SK-N-SH (cell line): ENCODE measurements at regions not wholly inside any gene's neighbourhood (a gene's known extent, or its start where the extent isn't known, plus 50 kb on each side); places are given as distances from the start of the nearest gene placed in this dataset.
A peak's percentile ranks its signal among the peaks of the same experiment; 100 is the strongest.

ENCODE experiments used
- CTCF ChIA-PET: fragments of 300-600, 350-600 bp; formaldehyde crosslinking; extraction: SDS; loops from one replicate; lab custom pipeline; 2021; lab: Yijun Ruan, JAX
- POLR2A ChIA-PET: fragments of 350-600 bp; sonication (Branson Sonifier 250); formaldehyde crosslinking; extraction: SDS; loops from one replicate; lab custom pipeline; 2020; ENCODE audit warnings: antibody characterized with exemption, inconsistent platforms; lab: Yijun Ruan, JAX
- DNase-seq: peaks from one replicate; pipeline ENCODE4 v3.0.0; 2012
- H2AFZ ChIP-seq: fragments of 200-600 bp; sonication (generic); 2 replicates; pipeline ENCODE4 v1.8.1; 2016; ENCODE audit warnings: antibody characterized with exemption, mild to moderate bottlenecking, low read depth
- H3F3A ChIP-seq: fragments of 200-600 bp; sonication (generic); replicated peaks from 2 replicates; pipeline ENCODE3; 2016; ENCODE audit warnings: antibody characterized with exemption, mild to moderate bottlenecking; ENCODE audit not compliant: insufficient read depth
- H3K27ac ChIP-seq, 2 experiments: fragments of 200-500 bp in 1 of 2; fragments of 200-600 bp in 1 of 2; sonication (Bioruptor generic) in 1 of 2; sonication (generic), shearing (Covaris generic) in 1 of 2; 2 replicates each; pipeline versions ENCODE4 v1.5.1 to v1.6.1; 2014 to 2016; ENCODE audit warnings: low read depth in 2 of 2, inconsistent platforms in 1 of 2, low read length in 1 of 2, mild to moderate bottlenecking in 1 of 2, mixed read lengths in 1 of 2
- H3K27me3 ChIP-seq: fragments of 200-600 bp; sonication (generic), shearing (Covaris generic); 2 replicates; pipeline ENCODE4 v1.6.1; 2016; ENCODE audit warnings: mixed run types; ENCODE audit not compliant: insufficient read depth
- H3K36me3 ChIP-seq, 2 experiments: fragments of 200-500 bp in 1 of 2; fragments of 200-600 bp in 1 of 2; sonication (Bioruptor generic) in 1 of 2; sonication (generic) in 1 of 2; replicated peaks in 1 of 2; 2 replicates each; pipeline versions ENCODE3 to v1.5.1; 2014 to 2016; ENCODE audit warnings: low read length in 1 of 2, mild to moderate bottlenecking in 1 of 2; ENCODE audit not compliant: insufficient read depth in 2 of 2, control insufficient read depth in 1 of 2
- H3K4me1 ChIP-seq, 2 experiments: fragments of 200-500 bp in 1 of 2; fragments of 200-600 bp in 1 of 2; sonication (Bioruptor generic) in 1 of 2; sonication (generic), shearing (Covaris generic) in 1 of 2; 2 replicates each; pipeline versions ENCODE4 v1.5.1 to v1.6.1; 2014 to 2016; ENCODE audit warnings: low read depth in 1 of 2, low read length in 1 of 2, mixed run types in 1 of 2; ENCODE audit not compliant: insufficient read depth in 2 of 2, control insufficient read depth in 1 of 2
- H3K4me2 ChIP-seq: fragments of 200-600 bp; sonication (generic), shearing (Covaris generic); 2 replicates; pipeline ENCODE4 v1.6.1; 2017; ENCODE audit warnings: mixed run types
- H3K4me3 ChIP-seq, 2 experiments: fragments of 200-500 bp in 1 of 2; fragments of 200-600 bp in 1 of 2; sonication (Bioruptor generic) in 1 of 2; sonication (generic), shearing (Covaris generic) in 1 of 2; 2 replicates each; pipeline versions ENCODE4 v1.5.1 to v1.8.1; 2014 to 2016; ENCODE audit warnings: low read depth in 2 of 2, inconsistent platforms in 1 of 2, low read length in 1 of 2, mild to moderate bottlenecking in 1 of 2, mixed read lengths in 1 of 2, moderate library complexity in 1 of 2
- H3K79me2 ChIP-seq: fragments of 200-600 bp; sonication (generic); 2 replicates; pipeline ENCODE4 v1.8.1; 2017; ENCODE audit warnings: mild to moderate bottlenecking; ENCODE audit not compliant: insufficient read depth
- H3K9ac ChIP-seq: fragments of 200-600 bp; sonication (generic); 2 replicates; pipeline ENCODE4 v1.6.1; 2017; ENCODE audit warnings: mixed run types
- H3K9me2 ChIP-seq: fragments of 200-600 bp; sonication (generic); 2 replicates; pipeline ENCODE4 v1.6.1; 2017; ENCODE audit warnings: mixed run types
- H3K9me3 ChIP-seq: fragments of 200-600 bp; sonication (generic); 2 replicates; pipeline ENCODE4 v1.6.1; 2017; ENCODE audit warnings: mixed run types, mild to moderate bottlenecking, moderate library complexity
- H4K20me1 ChIP-seq: fragments of 200-600 bp; sonication (generic); 2 replicates; pipeline ENCODE4 v1.6.1; 2017; ENCODE audit warnings: mild to moderate bottlenecking, mixed run types; ENCODE audit not compliant: insufficient read depth
- CHD2 ChIP-seq: fragments of 150-350 bp; IDR thresholded peaks from 2 replicates; pipeline ENCODE4 v1.6.1; 2018; ENCODE audit warnings: low read length; ENCODE audit not compliant: partially characterized antibody
- ELF1 ChIP-seq: IDR thresholded peaks from 2 replicates; pipeline ENCODE4 v1.4.0; 2012
- EP300 ChIP-seq, 2 experiments: IDR thresholded peaks; 2 replicates each; pipeline versions ENCODE4 v1.4.0 to v1.6.1; 2012; ENCODE audit warnings: borderline replicate concordance in 1 of 2, low read depth in 1 of 2, low read length in 1 of 2
- EZH2phosphoT487 ChIP-seq: fragments of 200-600 bp; sonication (generic); IDR thresholded peaks from 2 replicates; pipeline ENCODE4 v1.6.1; 2017; ENCODE audit warnings: low read depth, mixed run types, mild to moderate bottlenecking, antibody characterized with exemption, moderate library complexity, borderline replicate concordance
- FOSL2 ChIP-seq: IDR thresholded peaks from 2 replicates; pipeline ENCODE4 v1.4.0; 2012; ENCODE audit warnings: low read depth, mild to moderate bottlenecking, moderate library complexity, borderline replicate concordance
- FOXJ3 ChIP-seq: sonication (generic); formaldehyde crosslinking; IDR thresholded peaks from 2 replicates; pipeline ENCODE4 v1.5.1; 2020; ENCODE audit warnings: mild to moderate bottlenecking, missing genetic modification reagents
- FOXM1 ChIP-seq: IDR thresholded peaks from 2 replicates; pipeline ENCODE4 v1.4.0; 2012; ENCODE audit warnings: low read depth, mild to moderate bottlenecking
- GABPA ChIP-seq: IDR thresholded peaks from 2 replicates; pipeline ENCODE4 v1.4.0; 2012; ENCODE audit warnings: low read depth, mild to moderate bottlenecking
- GATA2 ChIP-seq: sonication (generic); formaldehyde crosslinking; IDR thresholded peaks from 2 replicates; pipeline ENCODE4 v1.5.0; 2020; ENCODE audit warnings: mild to moderate bottlenecking, missing genetic modification reagents
- JUND ChIP-seq: IDR thresholded peaks from 2 replicates; pipeline ENCODE4 v1.4.0; 2012
- MXI1 ChIP-seq: IDR thresholded peaks from 2 replicates; pipeline ENCODE4 v1.6.1; 2012; ENCODE audit warnings: mild to moderate bottlenecking, low read depth, low read length, improper control_type of control experiment
- NFIC ChIP-seq: IDR thresholded peaks from 2 replicates; pipeline ENCODE4 v1.4.0; 2012; ENCODE audit warnings: borderline replicate concordance
- RFX5 ChIP-seq: IDR thresholded peaks from 2 replicates; pipeline ENCODE4 v1.6.1; 2012; ENCODE audit warnings: mild to moderate bottlenecking, improper control_type of control experiment, low read length
- RXRA ChIP-seq: IDR thresholded peaks from 2 replicates; pipeline ENCODE4 v1.4.0; 2012; ENCODE audit warnings: low read depth, mild to moderate bottlenecking, borderline replicate concordance
- TCF12 ChIP-seq: IDR thresholded peaks from 2 replicates; pipeline ENCODE4 v1.4.0; 2012
- YY1 ChIP-seq: IDR thresholded peaks from 2 replicates; pipeline ENCODE4 v1.4.0; 2012; ENCODE audit warnings: low read depth, mild to moderate bottlenecking
- WGBS: methylation state at CpG from one replicate; pipeline ENCODE4 v1.1.6; 2017; ENCODE audit warnings: low lambda C conversion rate; 5-methylcytosine and 5-hydroxymethylcytosine counted together
- TF ChIP-seq, protein P1 (sequence below): IDR thresholded peaks from 2 replicates; pipeline ENCODE4; 2012
- TF ChIP-seq, protein P2 (sequence below): fragments of 150-350 bp; IDR thresholded peaks from 2 replicates; pipeline ENCODE4 v1.6.1; 2017; ENCODE audit warnings: antibody characterized with exemption, low read length, low read depth, borderline replicate concordance
- TF ChIP-seq, protein P3 (sequence below): IDR thresholded peaks from 2 replicates; pipeline ENCODE4 v1.6.1; 2012; ENCODE audit warnings: mild to moderate bottlenecking, low read depth, low read length, moderate library complexity
- TF ChIP-seq, protein P4 (sequence below): IDR thresholded peaks from 2 replicates; pipeline ENCODE4 v1.4.0; 2012; ENCODE audit warnings: low read depth
- TF ChIP-seq, protein P5 (sequence below): fragments of 150-350 bp; IDR thresholded peaks from 2 replicates; pipeline ENCODE4 v1.6.1; 2016; ENCODE audit warnings: mild to moderate bottlenecking, low read depth, low read length

DNA sequence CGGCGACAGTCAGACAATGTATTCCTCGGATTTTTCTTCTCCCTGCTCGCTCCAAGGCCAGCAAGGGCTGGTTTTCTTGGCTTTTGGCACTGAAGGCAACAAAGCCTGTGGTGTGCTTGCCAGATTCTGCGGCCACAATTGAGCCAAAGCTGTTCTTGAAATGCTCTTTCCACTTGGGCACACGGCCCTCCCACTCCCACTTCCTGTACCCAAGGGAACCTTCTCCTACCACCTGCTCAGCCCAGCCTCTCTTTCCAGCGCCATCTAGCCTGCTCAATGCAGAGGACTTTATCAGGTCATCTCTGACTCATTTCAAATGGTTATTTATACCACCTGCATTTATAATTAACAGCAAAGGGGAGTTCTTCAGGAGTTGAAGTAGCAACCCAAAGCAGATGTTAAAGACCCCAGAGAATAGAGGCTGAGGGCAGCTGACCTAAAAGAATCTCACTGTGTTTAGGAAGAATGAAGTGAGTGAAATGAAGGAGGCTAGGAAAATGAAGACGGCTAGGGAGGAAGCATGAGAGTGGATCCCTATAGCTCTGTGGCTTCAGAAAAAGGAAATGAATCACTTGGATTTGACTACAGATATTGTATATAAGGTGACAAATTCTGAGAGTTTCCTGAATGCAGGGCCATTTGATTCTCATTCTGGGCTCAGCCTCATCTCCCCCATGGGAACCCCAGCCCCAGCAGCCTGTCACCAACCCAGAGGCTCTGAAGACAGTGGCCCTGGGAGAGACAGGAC is 439.0 kb downstream of the ENC1 start (continued):
- TF ChIP-seq, protein P1, sequence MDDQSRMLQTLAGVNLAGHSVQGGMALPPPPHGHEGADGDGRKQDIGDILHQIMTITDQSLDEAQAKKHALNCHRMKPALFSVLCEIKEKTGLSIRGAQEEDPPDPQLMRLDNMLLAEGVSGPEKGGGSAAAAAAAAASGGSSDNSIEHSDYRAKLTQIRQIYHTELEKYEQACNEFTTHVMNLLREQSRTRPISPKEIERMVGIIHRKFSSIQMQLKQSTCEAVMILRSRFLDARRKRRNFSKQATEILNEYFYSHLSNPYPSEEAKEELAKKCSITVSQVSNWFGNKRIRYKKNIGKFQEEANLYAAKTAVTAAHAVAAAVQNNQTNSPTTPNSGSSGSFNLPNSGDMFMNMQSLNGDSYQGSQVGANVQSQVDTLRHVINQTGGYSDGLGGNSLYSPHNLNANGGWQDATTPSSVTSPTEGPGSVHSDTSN, result peak; percentile 60
- no peak for TF ChIP-seq GABPA
- TF ChIP-seq YY1, result no peak
- TF ChIP-seq GATA2 (CRISPR knock-in tag), result no peak
- TF ChIP-seq, protein P2, sequence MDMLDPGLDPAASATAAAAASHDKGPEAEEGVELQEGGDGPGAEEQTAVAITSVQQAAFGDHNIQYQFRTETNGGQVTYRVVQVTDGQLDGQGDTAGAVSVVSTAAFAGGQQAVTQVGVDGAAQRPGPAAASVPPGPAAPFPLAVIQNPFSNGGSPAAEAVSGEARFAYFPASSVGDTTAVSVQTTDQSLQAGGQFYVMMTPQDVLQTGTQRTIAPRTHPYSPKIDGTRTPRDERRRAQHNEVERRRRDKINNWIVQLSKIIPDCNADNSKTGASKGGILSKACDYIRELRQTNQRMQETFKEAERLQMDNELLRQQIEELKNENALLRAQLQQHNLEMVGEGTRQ, result no peak
- TF ChIP-seq RFX5, result no peak
- TF ChIP-seq CHD2, result no peak
- TF ChIP-seq EZH2phosphoT487, result no peak
- TF ChIP-seq ELF1, result peak; percentile 39; the same call in 1 of the 2 replicates
- no peak for TF ChIP-seq FOXM1
- TF ChIP-seq, protein P3, sequence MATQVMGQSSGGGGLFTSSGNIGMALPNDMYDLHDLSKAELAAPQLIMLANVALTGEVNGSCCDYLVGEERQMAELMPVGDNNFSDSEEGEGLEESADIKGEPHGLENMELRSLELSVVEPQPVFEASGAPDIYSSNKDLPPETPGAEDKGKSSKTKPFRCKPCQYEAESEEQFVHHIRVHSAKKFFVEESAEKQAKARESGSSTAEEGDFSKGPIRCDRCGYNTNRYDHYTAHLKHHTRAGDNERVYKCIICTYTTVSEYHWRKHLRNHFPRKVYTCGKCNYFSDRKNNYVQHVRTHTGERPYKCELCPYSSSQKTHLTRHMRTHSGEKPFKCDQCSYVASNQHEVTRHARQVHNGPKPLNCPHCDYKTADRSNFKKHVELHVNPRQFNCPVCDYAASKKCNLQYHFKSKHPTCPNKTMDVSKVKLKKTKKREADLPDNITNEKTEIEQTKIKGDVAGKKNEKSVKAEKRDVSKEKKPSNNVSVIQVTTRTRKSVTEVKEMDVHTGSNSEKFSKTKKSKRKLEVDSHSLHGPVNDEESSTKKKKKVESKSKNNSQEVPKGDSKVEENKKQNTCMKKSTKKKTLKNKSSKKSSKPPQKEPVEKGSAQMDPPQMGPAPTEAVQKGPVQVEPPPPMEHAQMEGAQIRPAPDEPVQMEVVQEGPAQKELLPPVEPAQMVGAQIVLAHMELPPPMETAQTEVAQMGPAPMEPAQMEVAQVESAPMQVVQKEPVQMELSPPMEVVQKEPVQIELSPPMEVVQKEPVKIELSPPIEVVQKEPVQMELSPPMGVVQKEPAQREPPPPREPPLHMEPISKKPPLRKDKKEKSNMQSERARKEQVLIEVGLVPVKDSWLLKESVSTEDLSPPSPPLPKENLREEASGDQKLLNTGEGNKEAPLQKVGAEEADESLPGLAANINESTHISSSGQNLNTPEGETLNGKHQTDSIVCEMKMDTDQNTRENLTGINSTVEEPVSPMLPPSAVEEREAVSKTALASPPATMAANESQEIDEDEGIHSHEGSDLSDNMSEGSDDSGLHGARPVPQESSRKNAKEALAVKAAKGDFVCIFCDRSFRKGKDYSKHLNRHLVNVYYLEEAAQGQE, result no peak
- TF ChIP-seq FOSL2, result peak; percentile 76
- TF ChIP-seq, protein P4, sequence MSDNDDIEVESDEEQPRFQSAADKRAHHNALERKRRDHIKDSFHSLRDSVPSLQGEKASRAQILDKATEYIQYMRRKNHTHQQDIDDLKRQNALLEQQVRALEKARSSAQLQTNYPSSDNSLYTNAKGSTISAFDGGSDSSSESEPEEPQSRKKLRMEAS, result peak; percentile 59; the same call in 1 of the 2 replicates
- TF ChIP-seq TCF12, result peak; percentile 95
- TF ChIP-seq FOXJ3 (CRISPR knock-in tag), result no peak
- TF ChIP-seq RXRA, result peak; percentile 74

DNA sequence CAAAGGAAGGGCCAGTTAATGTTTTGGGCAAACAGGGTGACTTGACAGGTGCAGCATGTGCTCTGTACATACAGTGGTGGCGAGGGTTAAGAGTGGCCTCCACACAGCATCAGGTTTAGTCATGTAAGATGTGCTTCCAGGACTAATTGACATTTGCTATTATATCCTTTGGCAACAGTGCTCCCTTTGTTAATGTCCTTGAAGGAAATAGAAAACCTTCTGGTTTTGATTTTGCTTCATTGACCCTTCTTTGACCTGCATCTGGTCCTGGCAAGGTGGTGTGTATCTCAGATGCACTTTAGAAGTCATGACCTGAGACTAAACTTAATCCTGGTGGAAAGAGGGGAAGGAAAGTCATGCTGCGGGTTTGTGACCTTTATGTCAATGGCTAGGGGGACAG is 440.0 kb downstream of the ENC1 start:
- H3K36me3 ChIP-seq, result no peaks in the 10 kb centered on the region
- H3K9ac ChIP-seq, result no peak overlapping the region
- H3K4me1 ChIP-seq, result peaks cover 25 to 26% of the 10 kb centered on the region in 2 experiments; a peak in 3 of 4 replicates
- ChIA-PET CTCF (no interaction called here), POLR2A (no interaction called here)
- WGBS, result 88% methylated on average over 2 of the region's 2 CpGs
- H2AFZ ChIP-seq, result no peak overlapping the region
- no peak for DNase-seq
- H3K27ac ChIP-seq, result peak overlapping the region in 1 of 2 experiments; percentile 78; a peak in 3 of 4 replicates
- H3K4me3 ChIP-seq, result no peak overlapping the region
- H3K4me2 ChIP-seq, result peak overlapping the region; percentile 62; the same call in 1 of the 2 replicates
- no peaks in the 10 kb centered on the region for H4K20me1 ChIP-seq
- TF ChIP-seq MXI1 (no peak), RXRA (peak; percentile 37; the same call in 1 of the 2 replicates), JUND (no peak), TCF12 (peak; percentile 68), EP300 (IDR thresholded peaks at IDR 0.05; ENCODE audit: borderline replicate concordance in 1 of 2, low read depth in 1 of 2, low read length in 1 of 2) (peak in 1 of 2 experiments; percentile 28; a peak in 1 of 4 replicates), NFIC (no peak)
- TF ChIP-seq, protein P5, sequence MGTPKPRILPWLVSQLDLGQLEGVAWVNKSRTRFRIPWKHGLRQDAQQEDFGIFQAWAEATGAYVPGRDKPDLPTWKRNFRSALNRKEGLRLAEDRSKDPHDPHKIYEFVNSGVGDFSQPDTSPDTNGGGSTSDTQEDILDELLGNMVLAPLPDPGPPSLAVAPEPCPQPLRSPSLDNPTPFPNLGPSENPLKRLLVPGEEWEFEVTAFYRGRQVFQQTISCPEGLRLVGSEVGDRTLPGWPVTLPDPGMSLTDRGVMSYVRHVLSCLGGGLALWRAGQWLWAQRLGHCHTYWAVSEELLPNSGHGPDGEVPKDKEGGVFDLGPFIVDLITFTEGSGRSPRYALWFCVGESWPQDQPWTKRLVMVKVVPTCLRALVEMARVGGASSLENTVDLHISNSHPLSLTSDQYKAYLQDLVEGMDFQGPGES, result no peak
- peaks cover 15% of the 10 kb centered on the region for H3F3A ChIP-seq
- no peaks in the 10 kb centered on the region for H3K9me2 ChIP-seq
- H3K79me2 ChIP-seq, result no peaks in the 10 kb centered on the region
- H3K9me3 ChIP-seq, result no peaks in the 10 kb centered on the region
- no peaks in the 10 kb centered on the region for H3K27me3 ChIP-seq
